H1 (cell line): ENCODE measurements at regions not wholly inside any gene's neighbourhood (a gene's known extent, or its start where the extent isn't known, plus 50 kb on each side); places are given as distances from the start of the nearest gene placed in this dataset.

Source experiments
- CTCF ChIA-PET: fragments of 300-600 bp; sonication (Branson Sonifier 250); formaldehyde crosslinking; loops from one replicate; lab custom pipeline; 2021; ENCODE audit not compliant: partially characterized antibody; lab: Charles Lee
- POLR2A ChIA-PET: fragments of 300-600 bp; sonication (Branson Sonifier 250); formaldehyde crosslinking; loops from one replicate; lab custom pipeline; 2021; ENCODE audit warnings: inconsistent platforms; ENCODE audit not compliant: partially characterized antibody; lab: Charles Lee
- DNase-seq, 2 experiments: peaks; one replicate each; pipeline versions ENCODE4 v3.0.0 to v3.0.0-alpha.2; 2010 to 2022; ENCODE audit warnings: low spot score in 2 of 2, low read depth in 1 of 2, mixed read lengths in 1 of 2
- FAIRE-seq: peaks from 2 replicates; lab custom pipeline; 2011; peaks lifted over from hg19 to GRCh38; lab: Jason Lieb, UNC
- H2AFZ ChIP-seq: 2 replicates; pipeline ENCODE4 v1.8.1; 2012; ENCODE audit warnings: low read length, inconsistent platforms
- H2AK5ac ChIP-seq: 2 replicates; pipeline ENCODE4 v1.6.1; 2013; ENCODE audit warnings: low read depth, low read length
- H2BK120ac ChIP-seq: replicated peaks from 2 replicates; pipeline ENCODE3; 2013; ENCODE audit warnings: low read depth, low read length, inconsistent platforms
- H2BK12ac ChIP-seq: 2 replicates; pipeline ENCODE4 v1.6.1; 2013; ENCODE audit warnings: low read depth, low read length
- H2BK15ac ChIP-seq: 2 replicates; pipeline ENCODE4 v1.6.1; 2013; ENCODE audit warnings: low read length
- H2BK20ac ChIP-seq: 2 replicates; pipeline ENCODE4 v1.6.1; 2013; ENCODE audit warnings: low read length
- H2BK5ac ChIP-seq: 2 replicates; pipeline ENCODE4 v1.6.1; 2013; ENCODE audit warnings: low read depth, low read length
- H3K14ac ChIP-seq: 2 replicates; pipeline ENCODE4 v1.6.1; 2013; ENCODE audit warnings: inconsistent platforms; ENCODE audit not compliant: insufficient read length
- H3K18ac ChIP-seq: 2 replicates; pipeline ENCODE4 v1.6.1; 2013; ENCODE audit warnings: low read length; ENCODE audit errors: extremely low read depth
- H3K23ac ChIP-seq: 2 replicates; pipeline ENCODE4 v1.6.1; 2013; ENCODE audit warnings: inconsistent platforms; ENCODE audit not compliant: insufficient read length
- H3K23me2 ChIP-seq: 2 replicates; pipeline ENCODE4 v1.6.1; 2013; ENCODE audit warnings: low read depth, low read length
- H3K27ac ChIP-seq: 2 replicates; pipeline ENCODE4 v1.6.1; 2011; ENCODE audit warnings: low read depth, low read length, inconsistent platforms
- H3K27me3 ChIP-seq, 4 experiments: replicated peaks in 1 of 4; 1 replicate in 1 of 4; 2 replicates in 3 of 4; pipeline versions ENCODE4 v1.6.1 to v1.8.1; 2011 to 2013; ENCODE audit warnings: low read length in 3 of 4, mild to moderate bottlenecking in 3 of 4, inconsistent platforms in 2 of 4, mixed read lengths in 2 of 4, moderate library complexity in 1 of 4; ENCODE audit not compliant: control insufficient read depth in 3 of 4, insufficient read depth in 3 of 4; ENCODE audit errors: extremely low read depth in 1 of 4
- H3K36me3 ChIP-seq, 4 experiments: 2 replicates each; pipeline versions ENCODE4 v1.6.1 to v1.8.1; 2011 to 2013; ENCODE audit warnings: mild to moderate bottlenecking in 4 of 4, low read length in 3 of 4, moderate library complexity in 2 of 4, control low read depth in 1 of 4, inconsistent platforms in 1 of 4; ENCODE audit not compliant: insufficient read depth in 4 of 4, control insufficient read depth in 2 of 4
- H3K4ac ChIP-seq: replicated peaks from 2 replicates; pipeline ENCODE3; 2013; ENCODE audit warnings: low read length, low read depth, mixed read lengths, inconsistent platforms; ENCODE audit not compliant: insufficient read length
- H3K4me1 ChIP-seq, 4 experiments: replicated peaks in 1 of 4; 1 replicate in 1 of 4; 2 replicates in 3 of 4; pipeline versions ENCODE4 v1.6.1 to v1.8.1; 2011 to 2013; ENCODE audit warnings: low read length in 3 of 4, inconsistent platforms in 2 of 4, mixed read lengths in 1 of 4; ENCODE audit not compliant: insufficient read depth in 4 of 4, control insufficient read depth in 3 of 4
- H3K4me2 ChIP-seq, 2 experiments: 2 replicates each; pipeline versions ENCODE4 v1.6.1 to v1.8.1; 2011 to 2013; ENCODE audit warnings: low read depth in 2 of 2, low read length in 2 of 2, control low read depth in 1 of 2, inconsistent platforms in 1 of 2, mild to moderate bottlenecking in 1 of 2; ENCODE audit not compliant: insufficient read depth in 1 of 2
- H3K4me3 ChIP-seq, 4 experiments: fragments of 200-600, 300-600 bp in 1 of 4; sonication (generic), shearing (Covaris generic), sonication (Bioruptor Twin) in 1 of 4; 2 replicates each; pipeline versions ENCODE4 v1.5.1 to v1.8.1; 2011 to 2016; ENCODE audit warnings: low read length in 4 of 4, low read depth in 3 of 4, control low read depth in 2 of 4, inconsistent platforms in 2 of 4, mild to moderate bottlenecking in 2 of 4, mixed read lengths in 1 of 4, moderate library complexity in 1 of 4; ENCODE audit not compliant: insufficient read depth in 2 of 4; ENCODE audit errors: extremely low read depth in 1 of 4
- H3K56ac ChIP-seq: replicated peaks from 2 replicates; pipeline ENCODE3; 2013; ENCODE audit warnings: low read depth, mild to moderate bottlenecking, mixed read lengths, low read length, inconsistent platforms; ENCODE audit not compliant: insufficient read length
- H3K79me1 ChIP-seq: 2 replicates; pipeline ENCODE4 v1.6.1; 2013; ENCODE audit warnings: low read depth, low read length, control low read depth
- H3K79me2 ChIP-seq, 2 experiments: 2 replicates each; pipeline versions ENCODE4 v1.6.1 to v1.8.1; 2012 to 2013; ENCODE audit warnings: low read length in 2 of 2, mild to moderate bottlenecking in 2 of 2, inconsistent platforms in 1 of 2; ENCODE audit not compliant: insufficient read depth in 2 of 2, control insufficient read depth in 1 of 2
- H3K9ac ChIP-seq, 4 experiments: replicated peaks in 1 of 4; 1 replicate in 1 of 4; 2 replicates in 3 of 4; pipeline versions ENCODE4 v1.6.1 to v1.8.1; 2011 to 2013; ENCODE audit warnings: low read depth in 3 of 4, low read length in 3 of 4, control low read depth in 2 of 4, mild to moderate bottlenecking in 2 of 4, moderate library complexity in 2 of 4, inconsistent platforms in 1 of 4; ENCODE audit errors: extremely low read depth in 1 of 4
- H3K9me3 ChIP-seq, 2 experiments: 2 replicates each; pipeline versions ENCODE4 v1.6.1 to v1.8.1; 2012 to 2013; ENCODE audit warnings: mild to moderate bottlenecking in 2 of 2, moderate library complexity in 2 of 2, control low read depth in 1 of 2, inconsistent platforms in 1 of 2, low read depth in 1 of 2, low read length in 1 of 2, mixed read lengths in 1 of 2; ENCODE audit not compliant: insufficient read depth in 2 of 2
- H4K20me1 ChIP-seq, 2 experiments: replicated peaks in 1 of 2; 2 replicates each; pipeline versions ENCODE3 to v1.8.1; 2011 to 2013; ENCODE audit warnings: inconsistent platforms in 2 of 2, low read length in 2 of 2, mild to moderate bottlenecking in 1 of 2; ENCODE audit not compliant: insufficient read depth in 2 of 2, control insufficient read depth in 1 of 2
- H4K5ac ChIP-seq: 2 replicates; pipeline ENCODE4 v1.6.1; 2013; ENCODE audit warnings: low read length, low read depth, mixed read lengths, inconsistent platforms; ENCODE audit not compliant: insufficient read length
- H4K8ac ChIP-seq: 2 replicates; pipeline ENCODE4 v1.8.0; 2013; ENCODE audit warnings: mild to moderate bottlenecking, moderate library complexity, low read length, inconsistent platforms; ENCODE audit not compliant: insufficient read depth; ENCODE audit errors: extremely low read depth
- H4K91ac ChIP-seq: replicated peaks from 2 replicates; pipeline ENCODE3; 2013; ENCODE audit warnings: low read length, mixed read lengths, inconsistent platforms; ENCODE audit not compliant: insufficient read length
- GTF2F1 ChIP-seq: IDR thresholded peaks from 2 replicates; pipeline ENCODE4 v1.6.1; 2012; ENCODE audit warnings: low read depth, low read length, improper control_type of control experiment, borderline replicate concordance
- TEAD4 ChIP-seq: IDR thresholded peaks from 2 replicates; pipeline ENCODE4 v1.6.1; 2012; ENCODE audit warnings: low read depth, low read length, inconsistent platforms, mixed read lengths
- WGBS, 2 experiments: shearing (Covaris generic) in 1 of 2; methylation state at CpG; one replicate each; pipeline versions ENCODE4 v1.1.6 to v1.1.7; 2013 to 2015; ENCODE audit warnings: low lambda C conversion rate in 2 of 2, mixed read lengths in 2 of 2, inconsistent platforms in 1 of 2, low coverage in 1 of 2, missing lambda C conversion rate in 1 of 2; ENCODE audit not compliant: insufficient replicate concordance in 2 of 2, insufficient coverage in 1 of 2, insufficient read length in 1 of 2; ENCODE audit errors: extremely low coverage in 1 of 2, missing lambda C conversion rate in 1 of 2; 5-methylcytosine and 5-hydroxymethylcytosine counted together
- TF ChIP-seq, protein P1 (sequence below): IDR thresholded peaks from 2 replicates; pipeline ENCODE4 v1.6.1; 2011; ENCODE audit warnings: low read length, improper control_type of control experiment

DNA sequence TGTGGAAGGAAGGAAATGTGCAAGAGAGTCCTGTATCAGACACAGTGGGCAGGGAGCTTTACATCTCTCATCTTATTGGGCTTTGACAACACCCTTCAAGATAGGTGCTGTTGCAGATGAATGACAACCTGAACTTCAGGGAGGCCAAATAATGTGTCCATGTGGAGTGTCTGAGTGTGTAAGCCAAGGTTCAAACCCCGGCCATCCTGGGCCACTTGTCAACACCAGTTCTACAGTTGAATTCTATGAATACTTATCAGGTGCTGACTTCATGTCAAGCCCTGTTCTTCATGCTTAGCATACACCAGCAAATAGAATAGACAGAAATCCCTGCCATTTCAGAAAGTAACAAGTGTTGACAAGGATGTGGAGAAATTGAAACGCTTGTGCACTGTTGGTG lies 354.4 kb downstream of the KCNRG start:
- Histone ChIP-seq H3K4me2 (no peak overlapping the region), H2BK120ac (no peak overlapping the region), H3K4me1 (no peaks in the 10 kb centered on the region), H2AK5ac (no peak overlapping the region), H3K27ac (no peak overlapping the region), H3K56ac (no peak overlapping the region), H2BK15ac (no peak overlapping the region), H3K79me2 (no peaks in the 10 kb centered on the region), H2BK5ac (no peak overlapping the region), H3K4ac (no peak overlapping the region), H3K9ac (no peak overlapping the region), H3K18ac (no peak overlapping the region), H3K23me2 (no peaks in the 10 kb centered on the region), H2BK20ac (no peak overlapping the region), H4K8ac (no peak overlapping the region), H3K4me3 (no peak overlapping the region), H3K79me1 (no peaks in the 10 kb centered on the region), H3K23ac (no peak overlapping the region), H4K20me1 (no peaks in the 10 kb centered on the region), H3K9me3 (no peaks in the 10 kb centered on the region), H2AFZ (no peak overlapping the region), H4K5ac (no peak overlapping the region), H3K14ac (no peak overlapping the region), H3K36me3 (no peaks in the 10 kb centered on the region), H3K27me3 (no peaks in the 10 kb centered on the region), H4K91ac (no peak overlapping the region), H2BK12ac (no peak overlapping the region)
- WGBS, 2 experiments, result 90% methylated on average over 2 of the region's 2 CpGs; no CpG with 5 or more reads in 1 of the 2 experiments
- FAIRE-seq (no peak), DNase-seq (no peak)
- ChIA-PET POLR2A (no interaction called here), CTCF (interaction anchor here (1.4 kb wide), 1 partner anchor 9 kb away, joined by 4 read pairs; no protein-coding TSS in a partner anchor)
- TF ChIP-seq TEAD4, result no peak
- no peak for TF ChIP-seq GTF2F1
- TF ChIP-seq, protein P1, sequence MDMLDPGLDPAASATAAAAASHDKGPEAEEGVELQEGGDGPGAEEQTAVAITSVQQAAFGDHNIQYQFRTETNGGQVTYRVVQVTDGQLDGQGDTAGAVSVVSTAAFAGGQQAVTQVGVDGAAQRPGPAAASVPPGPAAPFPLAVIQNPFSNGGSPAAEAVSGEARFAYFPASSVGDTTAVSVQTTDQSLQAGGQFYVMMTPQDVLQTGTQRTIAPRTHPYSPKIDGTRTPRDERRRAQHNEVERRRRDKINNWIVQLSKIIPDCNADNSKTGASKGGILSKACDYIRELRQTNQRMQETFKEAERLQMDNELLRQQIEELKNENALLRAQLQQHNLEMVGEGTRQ, result no peak
